WI38 (cell line): ENCODE measurements at regions not wholly inside any gene's neighbourhood (a gene's known extent, or its start where the extent isn't known, plus 50 kb on each side); places are given as distances from the start of the nearest gene placed in this dataset.

Source experiments
- H3K4me3 ChIP-seq: 2 replicates; pipeline ENCODE4 v1.5.1; 2011; ENCODE audit warnings: low read depth, mild to moderate bottlenecking, control low read depth, low read length
- TF ChIP-seq, protein P1 (sequence below): IDR thresholded peaks from 2 replicates; pipeline ENCODE4 v1.5.1; 2012; ENCODE audit warnings: low read depth, mild to moderate bottlenecking, control low read depth, low read length

DNA sequence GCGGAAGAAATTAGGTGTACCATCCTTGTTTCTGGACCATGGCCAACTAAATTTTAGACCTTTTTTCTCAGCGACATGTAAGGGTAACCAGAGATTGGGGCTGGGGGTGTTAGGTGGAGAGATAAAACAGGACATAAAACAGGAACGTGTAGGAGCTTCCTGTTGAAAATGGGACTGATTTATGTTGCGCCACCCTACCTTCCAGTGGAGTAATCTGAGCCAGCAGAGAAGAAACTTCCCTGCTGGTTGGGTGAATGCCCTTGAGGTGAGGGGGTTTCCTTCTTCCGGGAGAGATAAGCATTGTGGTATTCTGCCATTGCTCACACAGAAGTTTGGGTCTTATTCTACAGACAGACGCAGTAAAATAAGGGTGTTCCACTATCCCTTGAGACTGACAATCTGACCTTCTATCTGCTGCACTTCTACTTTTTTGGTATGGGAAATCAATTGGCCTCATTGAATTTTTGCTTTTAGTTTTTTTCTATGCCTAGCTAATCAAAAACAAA is 417.6 kb downstream of the PCNX1 start:
- no peak overlapping the region for H3K4me3 ChIP-seq
- TF ChIP-seq, protein P1, sequence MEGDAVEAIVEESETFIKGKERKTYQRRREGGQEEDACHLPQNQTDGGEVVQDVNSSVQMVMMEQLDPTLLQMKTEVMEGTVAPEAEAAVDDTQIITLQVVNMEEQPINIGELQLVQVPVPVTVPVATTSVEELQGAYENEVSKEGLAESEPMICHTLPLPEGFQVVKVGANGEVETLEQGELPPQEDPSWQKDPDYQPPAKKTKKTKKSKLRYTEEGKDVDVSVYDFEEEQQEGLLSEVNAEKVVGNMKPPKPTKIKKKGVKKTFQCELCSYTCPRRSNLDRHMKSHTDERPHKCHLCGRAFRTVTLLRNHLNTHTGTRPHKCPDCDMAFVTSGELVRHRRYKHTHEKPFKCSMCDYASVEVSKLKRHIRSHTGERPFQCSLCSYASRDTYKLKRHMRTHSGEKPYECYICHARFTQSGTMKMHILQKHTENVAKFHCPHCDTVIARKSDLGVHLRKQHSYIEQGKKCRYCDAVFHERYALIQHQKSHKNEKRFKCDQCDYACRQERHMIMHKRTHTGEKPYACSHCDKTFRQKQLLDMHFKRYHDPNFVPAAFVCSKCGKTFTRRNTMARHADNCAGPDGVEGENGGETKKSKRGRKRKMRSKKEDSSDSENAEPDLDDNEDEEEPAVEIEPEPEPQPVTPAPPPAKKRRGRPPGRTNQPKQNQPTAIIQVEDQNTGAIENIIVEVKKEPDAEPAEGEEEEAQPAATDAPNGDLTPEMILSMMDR, result no peak

DNA sequence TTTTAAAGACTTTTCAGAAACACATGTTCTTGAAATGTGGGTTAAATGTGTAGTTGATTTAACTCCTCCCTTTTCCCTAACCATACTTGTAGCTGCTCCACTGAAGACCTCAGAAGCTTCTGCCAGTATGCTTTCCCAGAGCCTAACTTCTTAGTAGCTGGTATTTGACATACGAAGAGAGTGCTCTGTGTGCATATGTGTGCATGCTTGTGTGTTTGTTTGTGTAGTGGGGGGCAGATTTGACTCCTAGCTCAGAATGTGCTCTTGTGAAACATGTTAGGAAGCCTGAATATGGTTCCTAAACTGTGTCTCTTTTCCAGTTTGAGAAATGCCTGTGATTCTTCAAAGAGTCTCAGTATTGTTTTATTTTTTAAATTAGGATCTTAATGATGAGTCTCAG is 420.4 kb downstream of the PCNX1 start:
- no peak overlapping the region for H3K4me3 ChIP-seq
- TF ChIP-seq, protein P1, result no peak

DNA sequence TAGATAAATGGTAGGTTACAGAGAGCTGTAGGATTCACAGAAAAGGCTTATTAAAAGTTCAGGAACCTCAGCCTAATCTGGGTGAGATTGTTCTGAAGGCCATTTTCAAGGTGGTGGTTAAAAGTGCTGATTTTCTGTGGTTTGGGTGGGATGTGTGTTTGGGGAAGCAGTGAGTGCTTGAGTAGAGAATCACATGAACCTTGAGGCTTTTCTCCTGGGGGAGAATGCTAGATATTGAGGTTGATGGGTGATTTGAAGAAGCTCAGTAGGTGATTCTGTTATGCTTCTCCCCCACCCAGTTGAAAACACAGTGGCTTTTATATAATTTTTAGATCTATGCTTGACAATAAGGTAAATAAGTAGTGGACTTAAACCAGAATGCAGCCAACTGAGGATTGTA is 420.9 kb downstream of the PCNX1 start:
- H3K4me3 ChIP-seq, result no peak overlapping the region
- TF ChIP-seq, protein P1, result no peak

DNA sequence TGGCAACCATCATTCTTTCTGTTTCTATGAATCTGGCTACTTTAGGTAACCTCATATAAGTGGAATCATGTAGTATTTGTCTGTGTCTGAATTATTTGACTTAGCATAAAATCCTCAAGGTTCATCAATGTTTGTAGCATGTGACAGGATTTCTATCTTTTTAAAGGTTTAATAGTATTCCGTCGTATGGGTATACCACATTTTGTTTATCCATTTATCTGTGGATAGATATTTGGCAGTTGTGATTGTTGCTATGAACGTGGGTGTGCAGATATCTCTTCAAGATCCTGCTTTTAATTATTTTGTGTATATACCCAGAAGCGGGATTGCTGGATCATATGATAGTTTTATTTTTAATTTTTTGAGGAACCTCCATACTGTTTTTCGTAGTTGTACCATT is 421.7 kb downstream of the PCNX1 start:
- TF ChIP-seq, protein P1, result no peak
- H3K4me3 ChIP-seq, result no peak overlapping the region

DNA sequence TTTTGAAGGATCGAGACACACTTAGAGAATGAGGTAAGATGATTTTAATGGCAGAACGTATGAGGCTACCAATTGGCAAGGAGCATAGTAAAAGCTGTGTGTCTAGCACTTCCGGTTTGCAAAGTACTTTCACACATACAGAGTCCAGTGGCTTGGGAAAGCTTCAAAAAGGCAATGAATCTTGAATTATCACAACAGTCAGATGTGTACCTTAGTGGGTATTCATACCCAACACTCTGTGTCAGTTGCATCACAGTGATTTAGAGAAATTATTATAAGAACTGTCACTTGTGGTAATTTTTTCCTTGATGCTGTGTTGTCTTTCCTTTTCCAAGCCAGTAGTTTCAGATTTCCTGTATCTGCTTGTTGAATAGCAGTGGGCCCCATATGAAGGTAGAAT is 424.1 kb downstream of the PCNX1 start:
- TF ChIP-seq, protein P1, result no peak
- no peak overlapping the region for H3K4me3 ChIP-seq

DNA sequence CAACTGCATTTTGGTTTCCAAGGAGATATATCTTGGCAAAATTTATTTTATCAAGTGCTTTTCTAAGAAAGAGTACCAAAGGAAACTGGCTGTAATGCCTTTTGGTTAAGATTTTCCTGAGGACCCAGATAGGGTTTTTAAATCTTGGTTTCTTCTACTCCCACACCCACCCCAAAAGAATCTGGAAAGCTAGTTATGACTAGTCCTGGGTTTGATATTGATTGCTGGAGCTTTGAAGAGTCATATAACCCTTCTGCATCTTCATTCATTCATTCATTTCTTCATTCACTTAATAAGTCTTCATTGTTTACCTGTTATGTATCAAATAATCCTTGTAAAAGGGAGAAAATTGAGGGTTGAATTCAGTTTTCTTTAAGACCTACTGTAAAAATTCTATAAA is 425.2 kb downstream of the PCNX1 start:
- H3K4me3 ChIP-seq, result no peak overlapping the region
- TF ChIP-seq, protein P1, result no peak

DNA sequence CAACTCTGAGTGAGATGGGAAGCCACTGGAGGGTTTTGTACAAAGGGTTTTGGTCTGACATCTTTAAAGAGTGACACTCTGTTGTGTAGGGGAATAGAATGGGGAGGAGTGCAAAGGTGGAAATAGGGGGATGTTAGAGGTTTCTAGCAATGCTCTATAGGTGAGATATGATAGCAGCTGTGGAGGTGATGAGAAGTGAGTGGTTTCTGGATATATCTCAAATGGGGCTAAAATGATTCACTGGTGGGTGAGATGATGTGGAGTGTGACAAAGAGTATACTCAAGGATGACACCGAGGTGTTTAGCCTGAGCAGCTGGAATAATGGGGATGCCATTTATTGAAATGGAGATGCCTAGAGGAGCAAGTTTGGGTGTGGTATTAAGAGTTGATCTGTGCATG is 426.4 kb downstream of the PCNX1 start:
- no peak overlapping the region for H3K4me3 ChIP-seq
- TF ChIP-seq, protein P1, result no peak
